ENCODE measurements at regions not wholly inside any gene's neighbourhood (a gene's known extent, or its start where the extent isn't known, plus 50 kb on each side); places are given as distances from the start of the nearest gene placed in this dataset.

DNA sequence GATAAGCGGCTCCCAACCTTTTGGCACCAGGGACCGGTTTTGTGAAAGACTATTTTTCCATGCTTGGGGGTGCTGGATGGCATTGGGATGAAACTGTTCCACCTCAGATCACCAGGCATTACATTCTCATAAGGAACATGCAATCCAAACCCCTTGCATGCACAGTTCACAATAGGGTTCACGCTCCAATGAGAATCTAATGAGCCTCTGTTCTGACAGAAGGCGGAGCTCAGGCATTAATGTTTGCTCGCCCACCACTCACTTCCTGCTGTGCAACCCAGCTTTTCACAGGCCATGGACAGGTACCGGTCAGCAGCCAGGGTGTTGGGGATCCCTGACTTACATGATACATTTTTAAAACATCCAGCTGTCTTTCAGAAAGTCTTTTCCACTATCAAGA is 187.3 kb downstream of the SLC39A8 start:
- TF ChIP-seq EZH2 (IDR thresholded peaks at IDR 0.05; ENCODE audit: low read length, missing control alignments) (no peak), CTCF (conservative IDR thresholded peaks at IDR 0.05 in 1 of 2, IDR thresholded peaks at IDR 0.05 in 1 of 2; ENCODE audit: low read depth in 1 of 2, low read length in 2 of 2) (no peak)
